Loucy (cell line): ENCODE measurements at regions not wholly inside any gene's neighbourhood (a gene's known extent, or its start where the extent isn't known, plus 50 kb on each side); places are given as distances from the start of the nearest gene placed in this dataset.

Experiments
- EZH2phosphoT487 ChIP-seq: fragments of 200-600 bp; IDR thresholded peaks from 2 replicates; pipeline ENCODE4 v1.6.1; 2018; ENCODE audit warnings: antibody characterized with exemption, mild to moderate bottlenecking, moderate library complexity, borderline replicate concordance
- TF ChIP-seq, protein P1 (sequence below): fragments of 200-600 bp; sonication (generic); conservative IDR thresholded peaks from 2 replicates; pipeline ENCODE4 v1.5.1; 2014; ENCODE audit warnings: mild to moderate bottlenecking, antibody characterized with exemption, low read length

DNA sequence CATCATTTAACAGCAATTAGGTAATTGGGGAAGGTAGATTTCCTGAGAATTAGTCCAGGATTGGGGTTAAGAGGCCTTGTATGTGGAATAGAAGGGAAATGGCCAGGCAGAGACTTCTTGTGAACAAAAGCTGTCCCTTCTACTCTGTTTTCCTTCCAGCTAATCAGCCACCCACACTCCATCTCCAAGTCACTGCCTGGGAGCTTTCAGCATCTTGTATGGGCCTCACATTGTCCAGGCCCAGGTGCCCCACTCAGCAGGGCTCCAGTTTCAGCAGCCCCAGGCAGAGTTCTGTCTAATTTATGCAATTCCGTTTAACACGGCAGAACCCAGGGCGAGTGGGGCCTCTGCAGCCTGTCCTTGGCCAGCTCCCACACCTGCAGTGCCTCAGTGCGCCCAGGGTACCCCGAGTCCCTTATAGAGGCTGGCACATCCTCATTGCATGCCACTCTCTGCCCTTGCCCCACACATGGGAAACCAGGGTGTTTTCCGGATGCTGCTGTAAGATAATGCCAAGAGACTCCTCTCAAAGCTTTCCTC lies 113.0 kb downstream of the EDN3 start:
- TF ChIP-seq, protein P1, sequence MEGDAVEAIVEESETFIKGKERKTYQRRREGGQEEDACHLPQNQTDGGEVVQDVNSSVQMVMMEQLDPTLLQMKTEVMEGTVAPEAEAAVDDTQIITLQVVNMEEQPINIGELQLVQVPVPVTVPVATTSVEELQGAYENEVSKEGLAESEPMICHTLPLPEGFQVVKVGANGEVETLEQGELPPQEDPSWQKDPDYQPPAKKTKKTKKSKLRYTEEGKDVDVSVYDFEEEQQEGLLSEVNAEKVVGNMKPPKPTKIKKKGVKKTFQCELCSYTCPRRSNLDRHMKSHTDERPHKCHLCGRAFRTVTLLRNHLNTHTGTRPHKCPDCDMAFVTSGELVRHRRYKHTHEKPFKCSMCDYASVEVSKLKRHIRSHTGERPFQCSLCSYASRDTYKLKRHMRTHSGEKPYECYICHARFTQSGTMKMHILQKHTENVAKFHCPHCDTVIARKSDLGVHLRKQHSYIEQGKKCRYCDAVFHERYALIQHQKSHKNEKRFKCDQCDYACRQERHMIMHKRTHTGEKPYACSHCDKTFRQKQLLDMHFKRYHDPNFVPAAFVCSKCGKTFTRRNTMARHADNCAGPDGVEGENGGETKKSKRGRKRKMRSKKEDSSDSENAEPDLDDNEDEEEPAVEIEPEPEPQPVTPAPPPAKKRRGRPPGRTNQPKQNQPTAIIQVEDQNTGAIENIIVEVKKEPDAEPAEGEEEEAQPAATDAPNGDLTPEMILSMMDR: no peak
- no peak for TF ChIP-seq EZH2phosphoT487
